Left ventricle myocardium inferior (tissue), 1 donor: ENCODE measurements at regions not wholly inside any gene's neighbourhood (a gene's known extent, or its start where the extent isn't known, plus 50 kb on each side); places are given as distances from the start of the nearest gene placed in this dataset.

ENCODE experiments used
- DNase-seq: peaks from one replicate; pipeline ENCODE4 v3.0.0-alpha.2; 2020
- H3K27ac ChIP-seq: fragments of 200-600 bp; replicated peaks from 2 replicates; pipeline ENCODE4 v1.8.0; 2021
- H3K27me3 ChIP-seq: fragments of 200-600 bp; 2 replicates; pipeline ENCODE4 v1.8.0; 2021; ENCODE audit warnings: low read depth
- H3K36me3 ChIP-seq: fragments of 200-600 bp; 2 replicates; pipeline ENCODE4 v1.8.0; 2021
- H3K4me1 ChIP-seq: fragments of 200-600 bp; 2 replicates; pipeline ENCODE4 v1.8.0; 2021
- H3K4me3 ChIP-seq: fragments of 200-600 bp; 2 replicates; pipeline ENCODE4 v1.8.0; 2021; ENCODE audit warnings: mild to moderate bottlenecking, moderate library complexity
- H3K9me3 ChIP-seq: fragments of 200-600 bp; replicated peaks from 2 replicates; pipeline ENCODE4 v1.8.0; 2021
- CTCF ChIP-seq: fragments of 200-600 bp; IDR thresholded peaks from 2 replicates; pipeline ENCODE4 v1.8.0; 2021; ENCODE audit warnings: antibody characterized with exemption, mild to moderate bottlenecking, borderline replicate concordance
- intact Hi-C: fragments of 100-400 bp; cut with micrococcal nuclease; formaldehyde crosslinking; loops from one replicate; pipeline ENCODE4 v1.11.0; 2022
- donor health status: DM: no; HTN: yes; CAD: no; lungs with severe emphysema.

- intact Hi-C loops: no loop called here
- Histone ChIP-seq H3K27me3 (no peaks in the 10 kb centered on the region), H3K27ac (no peak overlapping the region), H3K9me3 (no peaks in the 10 kb centered on the region), H3K4me3 (no peak overlapping the region), H3K4me1 (no peaks in the 10 kb centered on the region), H3K36me3 (no peaks in the 10 kb centered on the region)
- DNase-seq: peak; percentile 15
- TF ChIP-seq CTCF: no peak
Measured at GRCh38 chr10:83677795-83678194, 461.5 kb upstream of the GHITM start.

- Histone ChIP-seq H3K36me3 (no peaks in the 10 kb centered on the region), H3K27me3 (no peaks in the 10 kb centered on the region), H3K4me1 (no peaks in the 10 kb centered on the region), H3K9me3 (no peaks in the 10 kb centered on the region), H3K4me3 (no peak overlapping the region), H3K27ac (no peak overlapping the region)
- no peak for DNase-seq
- intact Hi-C loops: no loop called here
- no peak for TF ChIP-seq CTCF
Measured at GRCh38 chr10:83678850-83679249, 460.5 kb upstream of the GHITM start.

- H3K36me3 ChIP-seq: no peaks in the 10 kb centered on the region
- no peak for TF ChIP-seq CTCF
- intact Hi-C loops: no loop called here
- no peak overlapping the region for H3K27ac ChIP-seq
- no peaks in the 10 kb centered on the region for H3K9me3 ChIP-seq
- no peaks in the 10 kb centered on the region for H3K27me3 ChIP-seq
- H3K4me1 ChIP-seq: no peaks in the 10 kb centered on the region
- H3K4me3 ChIP-seq: no peak overlapping the region
- no peak for DNase-seq
Measured at GRCh38 chr10:83680470-83680891, 458.8 kb upstream of the GHITM start.

- no peak for TF ChIP-seq CTCF
- H3K27me3 ChIP-seq: no peaks in the 10 kb centered on the region
- no peak for DNase-seq
- intact Hi-C loops: no loop called here
- no peaks in the 10 kb centered on the region for H3K36me3 ChIP-seq
- H3K27ac ChIP-seq: no peak overlapping the region
- no peaks in the 10 kb centered on the region for H3K4me1 ChIP-seq
- no peak overlapping the region for H3K4me3 ChIP-seq
- no peaks in the 10 kb centered on the region for H3K9me3 ChIP-seq
Measured at GRCh38 chr10:83682414-83682813, 456.9 kb upstream of the GHITM start.

GRCh38 chr10:83685458-83685857 lies 453.9 kb upstream of the GHITM start:
- no peak for TF ChIP-seq CTCF
- Histone ChIP-seq H3K36me3 (no peaks in the 10 kb centered on the region), H3K4me1 (no peaks in the 10 kb centered on the region), H3K27ac (no peak overlapping the region), H3K4me3 (no peak overlapping the region), H3K9me3 (no peaks in the 10 kb centered on the region), H3K27me3 (no peaks in the 10 kb centered on the region)
- no peak for DNase-seq
- intact Hi-C loops: no loop called here
